GM18508 (cell line): ENCODE measurements at regions not wholly inside any gene's neighbourhood (a gene's known extent, or its start where the extent isn't known, plus 50 kb on each side); places are given as distances from the start of the nearest gene placed in this dataset.
A peak's percentile ranks its signal among the peaks of the same experiment; 100 is the strongest.

Source experiments
- ATAC-seq: cut with Tn5 transposase; IDR thresholded peaks from one replicate; pipeline ENCODE4 v1.9.1; 2021; ENCODE audit warnings: moderate number of reproducible peaks; ENCODE audit not compliant: insufficient read depth, unreplicated experiment

GRCh38 chr3:103025880-103026279, 591.1 kb downstream of the ZPLD1 start:
- no peak for ATAC-seq

GRCh38 chr3:103033841-103034240, 599.0 kb downstream of the ZPLD1 start:
- ATAC-seq, result no peak

GRCh38 chr3:103047640-103048039, 612.8 kb downstream of the ZPLD1 start:
- no peak for ATAC-seq

GRCh38 chr3:103048068-103048722, 613.4 kb downstream of the ZPLD1 start:
- peak; percentile 68 for ATAC-seq

GRCh38 chr3:103052236-103052830, 617.5 kb downstream of the ZPLD1 start:
- no peak for ATAC-seq

GRCh38 chr3:103055021-103055520, 620.3 kb downstream of the ZPLD1 start:
- no peak for ATAC-seq

- no peak for ATAC-seq
Measured at GRCh38 chr3:103056542-103056941, 621.7 kb downstream of the ZPLD1 start.

- no peak for ATAC-seq
Measured at GRCh38 chr3:103057003-103057402, 622.2 kb downstream of the ZPLD1 start.

GRCh38 chr3:103057487-103057886, 622.7 kb downstream of the ZPLD1 start:
- ATAC-seq, result no peak

GRCh38 chr3:103059432-103059831, 624.6 kb downstream of the ZPLD1 start:
- ATAC-seq, result no peak

- ATAC-seq, result no peak
Measured at GRCh38 chr3:103060242-103060641, 625.4 kb downstream of the ZPLD1 start.

- ATAC-seq, result no peak
Measured at GRCh38 chr3:103067963-103068362, 633.1 kb downstream of the ZPLD1 start.

GRCh38 chr3:103075282-103075681, 640.5 kb downstream of the ZPLD1 start:
- no peak for ATAC-seq

GRCh38 chr3:103077910-103078309, 643.1 kb downstream of the ZPLD1 start:
- no peak for ATAC-seq

GRCh38 chr3:103082501-103082900, 647.7 kb downstream of the ZPLD1 start:
- no peak for ATAC-seq

GRCh38 chr3:103083848-103084631, 649.2 kb downstream of the ZPLD1 start:
- ATAC-seq, result peak; percentile 41

GRCh38 chr3:103085465-103085864, 650.6 kb downstream of the ZPLD1 start:
- peak; percentile 84 for ATAC-seq

- no peak for ATAC-seq
Measured at GRCh38 chr3:103089758-103090157, 654.9 kb downstream of the ZPLD1 start.

GRCh38 chr3:103105206-103105605, 670.4 kb downstream of the ZPLD1 start:
- no peak for ATAC-seq

GRCh38 chr3:103112273-103112672, 677.5 kb downstream of the ZPLD1 start:
- no peak for ATAC-seq

GRCh38 chr3:103126115-103126514, 691.3 kb downstream of the ZPLD1 start:
- peak; percentile 29 for ATAC-seq
